ENCODE measurements at regions not wholly inside any gene's neighbourhood (a gene's known extent, or its start where the extent isn't known, plus 50 kb on each side); places are given as distances from the start of the nearest gene placed in this dataset.

DNA sequence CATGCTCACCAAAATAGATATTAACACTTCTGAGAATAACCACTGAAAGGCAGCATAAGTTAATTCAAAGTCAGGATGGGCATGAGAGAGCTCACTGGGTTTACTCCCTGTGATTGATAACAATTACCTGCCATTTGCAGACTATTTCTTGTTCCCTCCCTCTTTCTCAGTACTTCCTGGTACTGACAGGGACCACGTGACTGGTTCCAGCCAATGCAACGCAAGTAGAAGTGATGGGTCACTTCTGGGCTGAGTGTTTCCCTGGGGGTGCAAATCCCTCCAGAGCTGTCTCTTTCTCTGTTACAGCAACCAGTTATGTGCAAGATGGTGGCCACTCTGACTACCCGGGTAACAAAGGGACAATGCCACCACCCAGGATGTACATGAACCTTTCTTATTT is 118.8 kb downstream of the EFNB2 start:
- TF ChIP-seq, protein P1, sequence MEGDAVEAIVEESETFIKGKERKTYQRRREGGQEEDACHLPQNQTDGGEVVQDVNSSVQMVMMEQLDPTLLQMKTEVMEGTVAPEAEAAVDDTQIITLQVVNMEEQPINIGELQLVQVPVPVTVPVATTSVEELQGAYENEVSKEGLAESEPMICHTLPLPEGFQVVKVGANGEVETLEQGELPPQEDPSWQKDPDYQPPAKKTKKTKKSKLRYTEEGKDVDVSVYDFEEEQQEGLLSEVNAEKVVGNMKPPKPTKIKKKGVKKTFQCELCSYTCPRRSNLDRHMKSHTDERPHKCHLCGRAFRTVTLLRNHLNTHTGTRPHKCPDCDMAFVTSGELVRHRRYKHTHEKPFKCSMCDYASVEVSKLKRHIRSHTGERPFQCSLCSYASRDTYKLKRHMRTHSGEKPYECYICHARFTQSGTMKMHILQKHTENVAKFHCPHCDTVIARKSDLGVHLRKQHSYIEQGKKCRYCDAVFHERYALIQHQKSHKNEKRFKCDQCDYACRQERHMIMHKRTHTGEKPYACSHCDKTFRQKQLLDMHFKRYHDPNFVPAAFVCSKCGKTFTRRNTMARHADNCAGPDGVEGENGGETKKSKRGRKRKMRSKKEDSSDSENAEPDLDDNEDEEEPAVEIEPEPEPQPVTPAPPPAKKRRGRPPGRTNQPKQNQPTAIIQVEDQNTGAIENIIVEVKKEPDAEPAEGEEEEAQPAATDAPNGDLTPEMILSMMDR (conservative IDR thresholded peaks at IDR 0.05; ENCODE audit: low read depth in 2 of 2): no peak
- TF ChIP-seq POLR2AphosphoS5 (IDR thresholded peaks at IDR 0.05; ENCODE audit: low read depth) (no peak), EZH2 (IDR thresholded peaks at IDR 0.05; ENCODE audit: low read depth, unreplicated experiment) (no peak), CREB1 (CRISPR knock-in tag; IDR thresholded peaks at IDR 0.05; ENCODE audit: low read depth) (no peak), NANOG (IDR thresholded peaks at IDR 0.05; ENCODE audit: borderline replicate concordance) (no peak), JUNB (IDR thresholded peaks at IDR 0.05; ENCODE audit: unreplicated experiment) (no peak), EZH2phosphoT487 (IDR thresholded peaks at IDR 0.05; ENCODE audit: unreplicated experiment) (no peak), STAT1 (IDR thresholded peaks at IDR 0.05; ENCODE audit: unreplicated experiment) (no peak), ZNF331 (CRISPR knock-in tag; IDR thresholded peaks at IDR 0.05; ENCODE audit: low read depth) (no peak), ZNF114 (CRISPR knock-in tag; IDR thresholded peaks at IDR 0.05) (no peak)
- TF ChIP-seq, protein P2, sequence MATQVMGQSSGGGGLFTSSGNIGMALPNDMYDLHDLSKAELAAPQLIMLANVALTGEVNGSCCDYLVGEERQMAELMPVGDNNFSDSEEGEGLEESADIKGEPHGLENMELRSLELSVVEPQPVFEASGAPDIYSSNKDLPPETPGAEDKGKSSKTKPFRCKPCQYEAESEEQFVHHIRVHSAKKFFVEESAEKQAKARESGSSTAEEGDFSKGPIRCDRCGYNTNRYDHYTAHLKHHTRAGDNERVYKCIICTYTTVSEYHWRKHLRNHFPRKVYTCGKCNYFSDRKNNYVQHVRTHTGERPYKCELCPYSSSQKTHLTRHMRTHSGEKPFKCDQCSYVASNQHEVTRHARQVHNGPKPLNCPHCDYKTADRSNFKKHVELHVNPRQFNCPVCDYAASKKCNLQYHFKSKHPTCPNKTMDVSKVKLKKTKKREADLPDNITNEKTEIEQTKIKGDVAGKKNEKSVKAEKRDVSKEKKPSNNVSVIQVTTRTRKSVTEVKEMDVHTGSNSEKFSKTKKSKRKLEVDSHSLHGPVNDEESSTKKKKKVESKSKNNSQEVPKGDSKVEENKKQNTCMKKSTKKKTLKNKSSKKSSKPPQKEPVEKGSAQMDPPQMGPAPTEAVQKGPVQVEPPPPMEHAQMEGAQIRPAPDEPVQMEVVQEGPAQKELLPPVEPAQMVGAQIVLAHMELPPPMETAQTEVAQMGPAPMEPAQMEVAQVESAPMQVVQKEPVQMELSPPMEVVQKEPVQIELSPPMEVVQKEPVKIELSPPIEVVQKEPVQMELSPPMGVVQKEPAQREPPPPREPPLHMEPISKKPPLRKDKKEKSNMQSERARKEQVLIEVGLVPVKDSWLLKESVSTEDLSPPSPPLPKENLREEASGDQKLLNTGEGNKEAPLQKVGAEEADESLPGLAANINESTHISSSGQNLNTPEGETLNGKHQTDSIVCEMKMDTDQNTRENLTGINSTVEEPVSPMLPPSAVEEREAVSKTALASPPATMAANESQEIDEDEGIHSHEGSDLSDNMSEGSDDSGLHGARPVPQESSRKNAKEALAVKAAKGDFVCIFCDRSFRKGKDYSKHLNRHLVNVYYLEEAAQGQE (IDR thresholded peaks at IDR 0.05; ENCODE audit: unreplicated experiment): no peak
- TF ChIP-seq, protein P3, sequence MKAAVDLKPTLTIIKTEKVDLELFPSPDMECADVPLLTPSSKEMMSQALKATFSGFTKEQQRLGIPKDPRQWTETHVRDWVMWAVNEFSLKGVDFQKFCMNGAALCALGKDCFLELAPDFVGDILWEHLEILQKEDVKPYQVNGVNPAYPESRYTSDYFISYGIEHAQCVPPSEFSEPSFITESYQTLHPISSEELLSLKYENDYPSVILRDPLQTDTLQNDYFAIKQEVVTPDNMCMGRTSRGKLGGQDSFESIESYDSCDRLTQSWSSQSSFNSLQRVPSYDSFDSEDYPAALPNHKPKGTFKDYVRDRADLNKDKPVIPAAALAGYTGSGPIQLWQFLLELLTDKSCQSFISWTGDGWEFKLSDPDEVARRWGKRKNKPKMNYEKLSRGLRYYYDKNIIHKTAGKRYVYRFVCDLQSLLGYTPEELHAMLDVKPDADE (IDR thresholded peaks at IDR 0.05): no peak
- TF ChIP-seq, protein P4, sequence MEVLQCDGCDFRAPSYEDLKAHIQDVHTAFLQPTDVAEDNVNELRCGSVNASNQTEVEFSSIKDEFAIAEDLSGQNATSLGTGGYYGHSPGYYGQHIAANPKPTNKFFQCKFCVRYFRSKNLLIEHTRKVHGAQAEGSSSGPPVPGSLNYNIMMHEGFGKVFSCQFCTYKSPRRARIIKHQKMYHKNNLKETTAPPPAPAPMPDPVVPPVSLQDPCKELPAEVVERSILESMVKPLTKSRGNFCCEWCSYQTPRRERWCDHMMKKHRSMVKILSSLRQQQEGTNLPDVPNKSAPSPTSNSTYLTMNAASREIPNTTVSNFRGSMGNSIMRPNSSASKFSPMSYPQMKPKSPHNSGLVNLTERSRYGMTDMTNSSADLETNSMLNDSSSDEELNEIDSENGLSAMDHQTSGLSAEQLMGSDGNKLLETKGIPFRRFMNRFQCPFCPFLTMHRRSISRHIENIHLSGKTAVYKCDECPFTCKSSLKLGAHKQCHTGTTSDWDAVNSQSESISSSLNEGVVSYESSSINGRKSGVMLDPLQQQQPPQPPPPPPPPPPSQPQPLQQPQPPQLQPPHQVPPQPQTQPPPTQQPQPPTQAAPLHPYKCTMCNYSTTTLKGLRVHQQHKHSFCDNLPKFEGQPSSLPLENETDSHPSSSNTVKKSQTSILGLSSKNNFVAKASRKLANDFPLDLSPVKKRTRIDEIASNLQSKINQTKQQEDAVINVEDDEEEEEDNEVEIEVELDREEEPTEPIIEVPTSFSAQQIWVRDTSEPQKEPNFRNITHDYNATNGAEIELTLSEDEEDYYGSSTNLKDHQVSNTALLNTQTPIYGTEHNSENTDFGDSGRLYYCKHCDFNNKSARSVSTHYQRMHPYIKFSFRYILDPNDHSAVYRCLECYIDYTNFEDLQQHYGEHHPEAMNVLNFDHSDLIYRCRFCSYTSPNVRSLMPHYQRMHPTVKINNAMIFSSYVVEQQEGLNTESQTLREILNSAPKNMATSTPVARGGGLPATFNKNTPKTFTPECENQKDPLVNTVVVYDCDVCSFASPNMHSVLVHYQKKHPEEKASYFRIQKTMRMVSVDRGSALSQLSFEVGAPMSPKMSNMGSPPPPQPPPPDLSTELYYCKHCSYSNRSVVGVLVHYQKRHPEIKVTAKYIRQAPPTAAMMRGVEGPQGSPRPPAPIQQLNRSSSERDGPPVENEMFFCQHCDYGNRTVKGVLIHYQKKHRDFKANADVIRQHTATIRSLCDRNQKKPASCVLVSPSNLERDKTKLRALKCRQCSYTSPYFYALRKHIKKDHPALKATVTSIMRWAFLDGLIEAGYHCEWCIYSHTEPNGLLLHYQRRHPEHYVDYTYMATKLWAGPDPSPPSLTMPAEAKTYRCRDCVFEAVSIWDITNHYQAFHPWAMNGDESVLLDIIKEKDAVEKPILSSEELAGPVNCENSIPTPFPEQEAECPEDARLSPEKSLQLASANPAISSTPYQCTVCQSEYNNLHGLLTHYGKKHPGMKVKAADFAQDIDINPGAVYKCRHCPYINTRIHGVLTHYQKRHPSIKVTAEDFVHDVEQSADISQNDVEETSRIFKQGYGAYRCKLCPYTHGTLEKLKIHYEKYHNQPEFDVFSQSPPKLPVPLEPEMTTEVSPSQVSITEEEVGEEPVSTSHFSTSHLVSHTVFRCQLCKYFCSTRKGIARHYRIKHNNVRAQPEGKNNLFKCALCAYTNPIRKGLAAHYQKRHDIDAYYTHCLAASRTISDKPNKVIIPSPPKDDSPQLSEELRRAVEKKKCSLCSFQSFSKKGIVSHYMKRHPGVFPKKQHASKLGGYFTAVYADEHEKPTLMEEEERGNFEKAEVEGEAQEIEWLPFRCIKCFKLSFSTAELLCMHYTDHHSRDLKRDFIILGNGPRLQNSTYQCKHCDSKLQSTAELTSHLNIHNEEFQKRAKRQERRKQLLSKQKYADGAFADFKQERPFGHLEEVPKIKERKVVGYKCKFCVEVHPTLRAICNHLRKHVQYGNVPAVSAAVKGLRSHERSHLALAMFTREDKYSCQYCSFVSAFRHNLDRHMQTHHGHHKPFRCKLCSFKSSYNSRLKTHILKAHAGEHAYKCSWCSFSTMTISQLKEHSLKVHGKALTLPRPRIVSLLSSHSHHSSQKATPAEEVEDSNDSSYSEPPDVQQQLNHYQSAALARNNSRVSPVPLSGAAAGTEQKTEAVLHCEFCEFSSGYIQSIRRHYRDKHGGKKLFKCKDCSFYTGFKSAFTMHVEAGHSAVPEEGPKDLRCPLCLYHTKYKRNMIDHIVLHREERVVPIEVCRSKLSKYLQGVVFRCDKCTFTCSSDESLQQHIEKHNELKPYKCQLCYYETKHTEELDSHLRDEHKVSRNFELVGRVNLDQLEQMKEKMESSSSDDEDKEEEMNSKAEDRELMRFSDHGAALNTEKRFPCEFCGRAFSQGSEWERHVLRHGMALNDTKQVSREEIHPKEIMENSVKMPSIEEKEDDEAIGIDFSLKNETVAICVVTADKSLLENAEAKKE (CRISPR knock-in tag; IDR thresholded peaks at IDR 0.05): no peak

All from GM23338 (cell line).